ENCODE measurements at regions not wholly inside any gene's neighbourhood (a gene's known extent, or its start where the extent isn't known, plus 50 kb on each side); places are given as distances from the start of the nearest gene placed in this dataset.

DNA sequence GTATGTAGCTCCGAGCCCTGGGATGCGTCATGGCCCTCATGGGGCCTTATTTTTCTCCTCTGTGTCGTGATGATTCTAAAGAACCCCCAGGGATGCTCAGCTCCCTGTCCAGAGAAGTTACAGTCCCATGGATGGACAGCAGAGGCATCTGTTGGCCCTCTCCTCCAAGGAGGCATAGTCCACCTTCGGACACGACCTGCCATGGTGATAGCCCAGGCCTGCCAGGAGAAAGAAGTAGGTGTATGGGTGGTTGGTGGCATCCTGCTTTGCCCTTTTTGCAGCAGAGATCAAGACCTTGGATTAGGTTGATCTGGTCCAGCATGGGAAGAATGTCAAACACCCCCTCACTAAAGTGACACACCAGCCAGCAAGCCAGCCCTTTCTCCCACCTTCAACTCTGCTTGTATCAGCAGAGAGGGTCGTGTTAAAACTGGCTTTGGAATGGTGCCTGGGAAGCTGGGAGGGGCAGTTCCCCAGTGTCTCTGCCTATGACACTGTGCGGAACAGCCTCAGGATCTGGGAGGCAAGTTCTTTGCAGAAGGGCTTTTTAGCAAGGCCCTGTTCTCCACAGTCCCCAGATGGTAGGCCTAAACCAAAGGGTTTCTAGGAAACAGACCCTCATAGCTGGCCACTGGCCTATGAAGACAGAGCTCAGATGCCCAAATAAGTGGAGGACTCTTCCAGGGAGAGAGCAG lies 259.9 kb upstream of the RPL38 start:
- TF ChIP-seq EP300 (IDR thresholded peaks at IDR 0.05; ENCODE audit: low read depth in 2 of 2, low read length in 2 of 2) (no peak), EP300 (CRISPR knock-in tag; IDR thresholded peaks at IDR 0.05; ENCODE audit: borderline replicate concordance) (no peak), REST (IDR thresholded peaks at IDR 0.05; ENCODE audit: borderline replicate concordance in 1 of 2, low read depth in 1 of 2, low read length in 2 of 2) (no peak), MYC (CRISPR knock-in tag; IDR thresholded peaks at IDR 0.05; ENCODE audit: borderline replicate concordance) (no peak), CEBPB (IDR thresholded peaks at IDR 0.05; ENCODE audit: borderline replicate concordance, low read depth, low read length) (no peak), ZFP36 (IDR thresholded peaks at IDR 0.05; ENCODE audit: borderline replicate concordance, low read depth, low read length, partially characterized antibody) (no peak), PHF20 (CRISPR knock-in tag; IDR thresholded peaks at IDR 0.05) (no peak), HDAC6 (IDR thresholded peaks at IDR 0.05; ENCODE audit: low read depth, low read length) (no peak), RFX5 (IDR thresholded peaks at IDR 0.05; ENCODE audit: low read depth, low read length) (no peak), ZNF576 (CRISPR knock-in tag; IDR thresholded peaks at IDR 0.05) (no peak), RNF2 (conservative IDR thresholded peaks at IDR 0.05; ENCODE audit: low read depth) (no peak), HNRNPH1 (optimal IDR thresholded peaks at IDR 0.05; ENCODE audit: low read depth, low read length) (no peak), SNAPC4 (CRISPR knock-in tag; IDR thresholded peaks at IDR 0.05) (no peak)
- TF ChIP-seq, protein P1, sequence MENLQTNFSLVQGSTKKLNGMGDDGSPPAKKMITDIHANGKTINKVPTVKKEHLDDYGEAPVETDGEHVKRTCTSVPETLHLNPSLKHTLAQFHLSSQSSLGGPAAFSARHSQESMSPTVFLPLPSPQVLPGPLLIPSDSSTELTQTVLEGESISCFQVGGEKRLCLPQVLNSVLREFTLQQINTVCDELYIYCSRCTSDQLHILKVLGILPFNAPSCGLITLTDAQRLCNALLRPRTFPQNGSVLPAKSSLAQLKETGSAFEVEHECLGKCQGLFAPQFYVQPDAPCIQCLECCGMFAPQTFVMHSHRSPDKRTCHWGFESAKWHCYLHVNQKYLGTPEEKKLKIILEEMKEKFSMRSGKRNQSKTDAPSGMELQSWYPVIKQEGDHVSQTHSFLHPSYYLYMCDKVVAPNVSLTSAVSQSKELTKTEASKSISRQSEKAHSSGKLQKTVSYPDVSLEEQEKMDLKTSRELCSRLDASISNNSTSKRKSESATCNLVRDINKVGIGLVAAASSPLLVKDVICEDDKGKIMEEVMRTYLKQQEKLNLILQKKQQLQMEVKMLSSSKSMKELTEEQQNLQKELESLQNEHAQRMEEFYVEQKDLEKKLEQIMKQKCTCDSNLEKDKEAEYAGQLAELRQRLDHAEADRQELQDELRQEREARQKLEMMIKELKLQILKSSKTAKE (CRISPR knock-in tag; IDR thresholded peaks at IDR 0.05; ENCODE audit: borderline replicate concordance) = no peak

All from HepG2 (cell line).